Stimulated activated CD4-positive, alpha-beta T cell treated with anti-CD3 and anti-CD28 coated beads, TNF-alpha, amount 100 ng/mL, for 48 hours (primary cell): ENCODE measurements at regions not wholly inside any gene's neighbourhood (a gene's known extent, or its start where the extent isn't known, plus 50 kb on each side); places are given as distances from the start of the nearest gene placed in this dataset.

Source experiments
- DNase-seq, 3 donors: peaks; one replicate each; pipeline ENCODE4 v3.0.0-alpha.2; 2020; ENCODE audit warnings: low read depth in 3 of 3

GRCh38 chr21:17444828-17445227 lies 68.0 kb upstream of the CXADR start:
- DNase-seq, result no peak

GRCh38 chr21:17446737-17447136 lies 66.1 kb upstream of the CXADR start:
- no peak for DNase-seq

DNA sequence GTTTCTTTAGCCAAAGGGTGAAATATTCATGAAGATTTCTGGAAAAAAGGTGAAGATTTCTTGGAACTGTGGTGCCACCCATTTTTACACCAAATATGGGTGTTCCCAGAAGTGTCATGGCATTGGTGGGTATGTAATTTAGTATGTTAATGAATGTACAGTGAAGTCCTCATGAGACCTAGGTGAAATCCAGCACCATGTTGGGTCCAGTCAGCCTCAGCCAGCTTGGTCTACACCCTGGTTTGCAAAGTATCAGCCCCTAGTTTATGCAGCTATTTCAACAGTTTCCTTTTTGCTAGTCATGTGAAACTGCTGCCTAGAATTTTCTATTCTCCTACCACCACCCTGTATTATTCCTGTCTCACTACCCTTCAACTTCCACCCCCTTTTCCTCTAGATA lies 63.1 kb upstream of the CXADR start:
- DNase-seq, result no peak

GRCh38 chr21:17451364-17451891 lies 61.4 kb upstream of the CXADR start:
- no peak for DNase-seq

DNA sequence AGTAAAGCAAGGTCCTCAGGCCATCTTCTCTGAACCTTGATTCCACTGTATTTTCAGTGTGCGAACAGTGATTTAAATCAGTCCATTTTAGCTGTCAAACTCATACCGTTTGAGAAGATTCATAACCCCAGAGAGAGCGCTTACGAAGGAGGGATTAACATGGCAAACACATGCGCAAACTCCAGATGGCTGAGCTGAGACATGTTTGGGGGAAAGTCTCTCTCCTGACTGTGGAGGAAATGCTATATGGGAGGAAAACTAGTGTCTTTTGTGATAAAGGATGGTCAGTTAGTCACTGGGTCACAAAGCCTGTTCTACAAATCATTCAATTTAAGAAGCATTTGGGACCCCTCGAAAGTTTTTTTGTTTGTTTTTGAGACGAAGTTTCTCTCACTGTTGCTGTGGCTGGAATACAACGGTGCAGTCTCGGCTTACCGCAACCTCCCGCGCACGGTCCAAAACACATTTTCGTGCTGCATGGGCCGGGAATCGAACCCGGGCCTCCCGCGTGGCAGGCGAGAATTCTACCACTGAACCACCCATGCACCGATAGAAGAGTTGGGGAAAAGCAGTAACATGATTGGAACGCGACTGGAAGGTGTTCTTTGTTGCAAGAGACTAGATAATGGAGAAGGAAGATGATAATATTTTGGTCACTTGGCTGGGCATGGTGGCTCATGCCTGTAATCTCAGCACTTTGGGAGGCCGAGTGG lies 58.4 kb upstream of the CXADR start:
- peak; percentile 20 to 46 (median 33) for DNase-seq

GRCh38 chr21:17455028-17455353 lies 57.9 kb upstream of the CXADR start:
- DNase-seq, result no peak

GRCh38 chr21:17455451-17455850 lies 57.4 kb upstream of the CXADR start:
- DNase-seq, result no peak

- DNase-seq, result no peak
Observed at GRCh38 chr21:17458279-17458678, 54.6 kb upstream of the CXADR start.

- DNase-seq, result no peak
Observed at GRCh38 chr21:17460094-17460493, 52.7 kb upstream of the CXADR start.

GRCh38 chr21:17461014-17461413 lies 51.8 kb upstream of the CXADR start:
- no peak for DNase-seq

- DNase-seq, result no peak
Observed at GRCh38 chr21:17461582-17461981, 51.3 kb upstream of the CXADR start.

DNA sequence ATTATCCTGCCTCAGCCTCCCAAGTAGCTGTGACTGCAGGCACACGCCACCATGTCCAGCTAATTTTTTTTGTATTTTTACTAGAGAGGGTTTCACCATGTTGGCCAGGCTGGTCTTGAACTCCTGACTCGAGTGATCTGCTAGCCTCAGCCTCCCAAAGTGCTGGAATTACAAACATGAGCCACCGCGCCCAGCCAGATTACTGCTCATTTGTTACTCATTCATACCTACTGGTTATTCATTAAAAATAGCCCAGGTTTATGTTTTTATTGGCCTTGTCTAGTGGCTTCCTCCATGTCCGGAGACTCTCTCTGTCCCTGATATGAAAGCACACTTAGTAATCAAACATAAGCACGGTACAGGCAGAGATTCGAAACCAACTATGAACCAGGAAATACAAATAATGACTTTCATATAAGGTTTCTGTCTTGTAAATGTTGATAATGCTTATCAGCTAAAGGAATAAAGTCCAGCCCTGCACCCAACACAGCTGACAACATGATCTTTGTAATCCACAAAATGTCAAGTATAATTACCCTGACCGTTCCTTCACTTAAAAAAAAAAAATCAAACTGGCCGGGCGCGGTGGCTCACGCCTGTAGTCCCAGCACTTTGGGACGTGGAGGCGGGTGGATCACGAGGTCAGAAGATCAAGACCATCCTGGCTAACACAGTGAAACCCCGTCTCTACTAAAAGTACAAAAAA lies 50.4 kb upstream of the CXADR start:
- DNase-seq, result no peak
